Hepatocyte (in vitro differentiated cells): ENCODE measurements at regions not wholly inside any gene's neighbourhood (a gene's known extent, or its start where the extent isn't known, plus 50 kb on each side); places are given as distances from the start of the nearest gene placed in this dataset.
"Not testable (repeated sequence)": the region's sequence is repeated elsewhere in the genome, so short reads cannot be mapped to it uniquely, and the experiment has no call there.

Experiments
- EZH2 ChIP-seq: fragments of 200-600 bp; sonication (generic); IDR thresholded peaks from 2 replicates; pipeline ENCODE4 v1.6.1; 2016; ENCODE audit warnings: antibody characterized with exemption, mild to moderate bottlenecking, borderline replicate concordance
- EZH2phosphoT487 ChIP-seq: fragments of 200-600 bp; sonication (generic); IDR thresholded peaks from one replicate; pipeline ENCODE4 v1.6.1; 2018; ENCODE audit warnings: antibody characterized with exemption, mild to moderate bottlenecking, low read depth, moderate library complexity; ENCODE audit not compliant: unreplicated experiment, severe bottlenecking
- TF ChIP-seq, protein P1 (sequence below): fragments of 200-600 bp; sonication (generic); IDR thresholded peaks from 2 replicates; pipeline ENCODE4 v1.5.1; 2016; ENCODE audit warnings: antibody characterized with exemption, mild to moderate bottlenecking; ENCODE audit not compliant: poor library complexity

DNA sequence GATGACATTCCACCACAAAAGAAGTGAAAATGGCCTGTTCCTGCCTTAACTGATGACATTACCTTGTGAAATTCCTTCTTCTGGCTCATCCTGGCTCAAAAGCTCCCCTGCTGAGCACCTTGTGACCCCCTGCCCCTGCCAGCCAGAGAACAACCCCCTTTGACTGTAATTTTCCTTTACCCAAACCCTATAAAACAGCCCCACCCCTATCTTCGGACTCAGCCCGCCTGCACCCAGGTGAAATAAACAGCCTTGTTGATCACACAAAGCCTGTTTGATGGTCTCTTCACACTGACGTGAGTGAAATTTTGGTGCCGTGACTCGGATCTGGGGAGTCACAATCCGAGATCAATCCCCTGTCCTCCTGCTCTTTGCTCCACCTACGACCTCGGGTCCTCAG, 101.0 kb upstream of the GRIN2A start:
- TF ChIP-seq EZH2, EZH2phosphoT487: not testable (repeated sequence)
- TF ChIP-seq, protein P1, sequence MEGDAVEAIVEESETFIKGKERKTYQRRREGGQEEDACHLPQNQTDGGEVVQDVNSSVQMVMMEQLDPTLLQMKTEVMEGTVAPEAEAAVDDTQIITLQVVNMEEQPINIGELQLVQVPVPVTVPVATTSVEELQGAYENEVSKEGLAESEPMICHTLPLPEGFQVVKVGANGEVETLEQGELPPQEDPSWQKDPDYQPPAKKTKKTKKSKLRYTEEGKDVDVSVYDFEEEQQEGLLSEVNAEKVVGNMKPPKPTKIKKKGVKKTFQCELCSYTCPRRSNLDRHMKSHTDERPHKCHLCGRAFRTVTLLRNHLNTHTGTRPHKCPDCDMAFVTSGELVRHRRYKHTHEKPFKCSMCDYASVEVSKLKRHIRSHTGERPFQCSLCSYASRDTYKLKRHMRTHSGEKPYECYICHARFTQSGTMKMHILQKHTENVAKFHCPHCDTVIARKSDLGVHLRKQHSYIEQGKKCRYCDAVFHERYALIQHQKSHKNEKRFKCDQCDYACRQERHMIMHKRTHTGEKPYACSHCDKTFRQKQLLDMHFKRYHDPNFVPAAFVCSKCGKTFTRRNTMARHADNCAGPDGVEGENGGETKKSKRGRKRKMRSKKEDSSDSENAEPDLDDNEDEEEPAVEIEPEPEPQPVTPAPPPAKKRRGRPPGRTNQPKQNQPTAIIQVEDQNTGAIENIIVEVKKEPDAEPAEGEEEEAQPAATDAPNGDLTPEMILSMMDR: not testable (repeated sequence)
